GM21723 (cell line): ENCODE measurements at regions not wholly inside any gene's neighbourhood (a gene's known extent, or its start where the extent isn't known, plus 50 kb on each side); places are given as distances from the start of the nearest gene placed in this dataset.
"Not testable (repeated sequence)": the region's sequence is repeated elsewhere in the genome, so short reads cannot be mapped to it uniquely, and the experiment has no call there.

ENCODE experiments used
- ATAC-seq: cut with Tn5 transposase; IDR thresholded peaks from one replicate; pipeline ENCODE4 v1.9.1; 2021; ENCODE audit warnings: mild to moderate bottlenecking, moderate library complexity; ENCODE audit not compliant: unreplicated experiment

- not testable (repeated sequence) for ATAC-seq
Measured at GRCh38 chr6:73925703-73926102, 229.7 kb downstream of the CD109 start.

- ATAC-seq = no peak
Measured at GRCh38 chr6:73923905-73924485, 228.0 kb downstream of the CD109 start.

- ATAC-seq = no peak
Measured at GRCh38 chr6:73903155-73903554, 207.2 kb downstream of the CD109 start.

DNA sequence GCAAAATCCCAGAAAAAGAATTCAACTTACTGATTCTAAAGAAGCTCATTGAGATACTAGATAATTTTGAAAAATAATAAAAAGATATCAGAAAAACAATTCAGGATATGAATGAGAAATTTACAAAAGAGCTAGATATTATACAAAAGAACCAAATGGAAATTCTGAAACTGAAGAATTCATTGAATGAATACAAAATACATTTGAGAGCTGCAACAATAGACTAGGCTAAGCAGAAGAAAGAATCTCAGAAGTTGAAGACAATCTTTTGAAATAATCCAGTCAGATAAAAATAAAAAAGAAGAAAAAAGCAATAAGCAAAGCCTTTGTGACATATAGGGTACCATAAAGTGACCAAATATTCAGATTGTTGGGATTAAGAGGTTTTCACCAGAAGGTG lies 206.0 kb downstream of the CD109 start:
- ATAC-seq = no peak

DNA sequence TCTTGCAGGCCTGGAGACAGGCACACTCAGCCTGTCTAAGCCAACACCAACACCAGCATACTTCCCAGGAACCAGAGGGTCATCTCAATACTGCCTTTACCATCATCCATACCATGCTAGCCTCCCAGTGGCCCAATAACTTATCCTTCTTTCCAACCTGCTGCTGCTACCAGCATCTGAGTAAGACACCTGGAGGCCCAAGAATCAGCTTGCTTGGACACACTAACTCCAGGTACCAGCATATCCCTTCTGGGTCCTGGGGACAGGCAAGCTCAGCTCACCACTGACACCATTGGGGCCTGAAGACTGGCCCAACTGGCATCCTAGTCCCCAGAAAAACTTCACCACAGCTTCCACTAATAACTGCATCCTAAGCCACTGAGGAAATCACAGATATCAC lies 205.3 kb downstream of the CD109 start:
- ATAC-seq = no peak

DNA sequence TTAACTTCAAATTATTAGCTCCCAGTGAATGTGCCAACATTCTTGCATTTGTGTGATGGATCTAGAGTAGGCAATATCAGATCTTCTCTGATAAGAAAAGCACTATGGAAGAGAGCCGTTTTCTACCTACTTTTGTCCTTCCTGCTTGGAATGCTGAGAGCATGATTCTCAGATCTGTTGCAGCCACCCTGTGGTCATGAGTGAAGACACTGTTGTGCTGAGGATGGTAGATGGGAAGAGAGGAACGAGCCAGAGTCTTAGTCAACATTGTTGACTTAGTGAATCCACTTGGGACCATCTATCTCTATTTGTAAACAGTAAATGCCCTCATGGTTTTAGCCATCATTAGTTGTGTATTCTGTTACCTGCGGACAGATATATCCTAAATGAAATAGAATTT lies 202.6 kb downstream of the CD109 start:
- no peak for ATAC-seq

DNA sequence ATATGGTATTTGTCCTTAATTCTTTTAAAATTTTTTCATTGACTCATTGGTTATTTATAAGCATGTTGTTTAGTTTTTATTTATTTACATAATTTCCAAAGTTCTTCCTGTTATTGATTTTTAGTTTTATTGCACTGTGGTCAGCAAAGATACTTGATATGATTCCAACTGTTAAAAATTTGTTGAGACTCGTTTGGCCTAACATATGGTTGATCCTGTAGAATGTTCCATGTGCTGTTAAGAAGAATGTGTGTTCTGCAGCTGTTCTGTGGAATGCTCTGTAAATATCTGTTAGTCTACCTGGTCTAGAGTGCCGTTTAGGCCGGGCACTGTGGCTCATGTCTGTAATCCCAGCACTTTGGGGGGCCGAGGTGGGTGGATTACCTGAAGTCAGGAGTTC lies 197.7 kb downstream of the CD109 start:
- ATAC-seq = no peak

GRCh38 chr6:73888050-73888449 lies 192.0 kb downstream of the CD109 start:
- ATAC-seq = no peak

DNA sequence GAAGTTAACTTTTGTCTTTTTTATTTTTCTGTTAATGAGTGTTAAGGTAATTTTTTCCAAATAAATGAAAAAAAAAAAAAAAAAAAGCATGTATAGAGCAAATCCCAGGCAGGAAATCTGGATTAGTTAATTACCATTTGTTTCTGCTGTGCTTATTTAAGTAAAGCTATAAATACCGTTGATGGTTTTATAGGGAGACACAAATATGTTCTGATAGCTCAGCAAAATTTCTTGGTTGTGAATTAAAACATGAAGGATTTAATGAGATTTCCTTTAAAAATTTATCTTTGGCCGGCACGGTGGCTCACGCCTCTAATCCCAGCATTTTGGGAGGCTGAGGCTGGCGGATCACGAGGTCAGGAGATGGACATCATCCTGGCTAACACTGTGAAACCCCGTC lies 189.4 kb downstream of the CD109 start:
- ATAC-seq = no peak

DNA sequence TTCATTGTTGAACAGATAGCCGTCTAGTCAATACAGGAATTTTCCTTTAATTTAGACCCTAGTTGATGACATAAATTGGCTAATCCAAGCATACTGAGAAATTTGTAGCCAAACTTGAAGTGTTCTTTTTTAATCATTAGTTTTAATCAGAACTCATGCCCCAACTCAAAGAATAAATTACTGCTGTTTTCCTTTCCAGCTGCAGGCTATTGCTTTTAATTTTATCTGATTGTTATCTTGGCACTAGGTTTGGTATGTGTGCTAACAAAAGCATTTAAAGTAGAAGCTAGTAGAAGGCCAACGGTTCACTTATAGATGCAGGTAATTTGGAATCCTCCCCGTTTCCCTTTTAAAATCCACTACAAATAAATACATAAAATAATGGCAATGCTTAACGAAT lies 188.5 kb downstream of the CD109 start:
- no peak for ATAC-seq

DNA sequence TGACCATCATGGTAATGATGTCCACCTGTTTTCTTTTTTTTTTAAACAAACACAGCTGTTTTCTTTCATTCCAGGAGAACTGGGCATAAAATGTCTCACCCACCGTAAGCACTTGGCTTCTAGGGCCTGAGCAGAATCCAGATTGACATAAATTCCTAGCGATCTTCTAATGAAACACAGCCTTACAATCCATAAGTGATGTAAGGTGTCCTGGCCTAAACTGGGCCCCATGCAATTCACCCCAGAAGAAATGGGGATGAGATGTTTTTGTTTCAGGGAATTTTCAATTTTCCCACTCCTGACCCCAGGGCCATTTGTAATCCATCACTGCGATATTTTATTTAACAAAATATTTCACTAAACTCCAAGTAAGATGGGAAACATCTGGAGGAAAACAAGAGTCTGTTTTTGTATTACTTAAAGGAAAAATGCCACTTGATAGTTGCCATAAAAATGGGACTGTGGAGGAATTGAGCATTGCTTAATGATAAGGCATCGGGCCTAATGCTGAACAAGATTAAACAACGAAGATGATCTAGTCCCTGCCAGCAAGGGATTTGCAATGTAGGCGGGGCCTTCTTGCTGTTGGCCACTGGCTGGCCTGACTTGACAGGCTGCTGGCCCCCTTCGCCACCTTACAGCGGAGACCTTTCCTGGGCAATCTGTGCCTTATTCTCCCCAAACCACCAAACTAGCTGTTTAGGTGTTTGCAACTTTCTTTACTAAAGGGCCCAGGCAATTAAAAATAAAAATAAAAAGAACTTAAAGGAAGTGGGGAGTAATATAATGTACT lies 183.7 kb downstream of the CD109 start:
- no peak for ATAC-seq

- ATAC-seq = no peak
Measured at GRCh38 chr6:73878403-73878802, 182.4 kb downstream of the CD109 start.
